H1 (cell line): ENCODE measurements at regions not wholly inside any gene's neighbourhood (a gene's known extent, or its start where the extent isn't known, plus 50 kb on each side); places are given as distances from the start of the nearest gene placed in this dataset.

Experiments
- ATF2 ChIP-seq: IDR thresholded peaks from 2 replicates; pipeline ENCODE4 v1.6.1; 2012; ENCODE audit warnings: low read length, inconsistent platforms
- CEBPB ChIP-seq: IDR thresholded peaks from 2 replicates; pipeline ENCODE4 v1.6.1; 2012; ENCODE audit warnings: low read depth, low read length
- CREB1 ChIP-seq: IDR thresholded peaks from 2 replicates; pipeline ENCODE4 v1.6.1; 2012; ENCODE audit warnings: inconsistent platforms
- EGR1 ChIP-seq: IDR thresholded peaks from 2 replicates; pipeline ENCODE4 v1.6.1; 2011; ENCODE audit warnings: low read depth, low read length, borderline replicate concordance
- EZH2 ChIP-seq: fragments of 200-600 bp; sonication (generic); IDR thresholded peaks from 2 replicates; pipeline ENCODE4 v1.7.1; 2012; ENCODE audit warnings: low read depth, mild to moderate bottlenecking, moderate library complexity, low read length, inconsistent platforms; ENCODE audit not compliant: severe bottlenecking
- NANOG ChIP-seq: IDR thresholded peaks from 2 replicates; pipeline ENCODE4 v1.6.1; 2011; ENCODE audit warnings: low read length, low read depth, mild to moderate bottlenecking, inconsistent platforms; ENCODE audit not compliant: insufficient read depth, poor library complexity, severe bottlenecking
- RFX5 ChIP-seq: IDR thresholded peaks from 2 replicates; pipeline ENCODE4 v1.6.1; 2011; ENCODE audit warnings: low read depth, low read length, improper control_type of control experiment, borderline replicate concordance
- SP1 ChIP-seq: IDR thresholded peaks from 2 replicates; pipeline ENCODE4 v1.6.1; 2011; ENCODE audit warnings: low read depth, low read length
- TEAD4 ChIP-seq: IDR thresholded peaks from 2 replicates; pipeline ENCODE4 v1.6.1; 2012; ENCODE audit warnings: low read depth, low read length, inconsistent platforms, mixed read lengths
- TF ChIP-seq, protein P1 (sequence below): fragments of 300-600 bp; sonication (generic); IDR thresholded peaks from 2 replicates; pipeline ENCODE4 v1.7.1; 2012; ENCODE audit warnings: low read length, moderate library complexity, mild to moderate bottlenecking, inconsistent platforms; ENCODE audit not compliant: insufficient replicate concordance
- TF ChIP-seq, protein P2 (sequence below): IDR thresholded peaks from 2 replicates; pipeline ENCODE4 v1.6.1; 2012; ENCODE audit warnings: inconsistent platforms

- TF ChIP-seq, protein P1, sequence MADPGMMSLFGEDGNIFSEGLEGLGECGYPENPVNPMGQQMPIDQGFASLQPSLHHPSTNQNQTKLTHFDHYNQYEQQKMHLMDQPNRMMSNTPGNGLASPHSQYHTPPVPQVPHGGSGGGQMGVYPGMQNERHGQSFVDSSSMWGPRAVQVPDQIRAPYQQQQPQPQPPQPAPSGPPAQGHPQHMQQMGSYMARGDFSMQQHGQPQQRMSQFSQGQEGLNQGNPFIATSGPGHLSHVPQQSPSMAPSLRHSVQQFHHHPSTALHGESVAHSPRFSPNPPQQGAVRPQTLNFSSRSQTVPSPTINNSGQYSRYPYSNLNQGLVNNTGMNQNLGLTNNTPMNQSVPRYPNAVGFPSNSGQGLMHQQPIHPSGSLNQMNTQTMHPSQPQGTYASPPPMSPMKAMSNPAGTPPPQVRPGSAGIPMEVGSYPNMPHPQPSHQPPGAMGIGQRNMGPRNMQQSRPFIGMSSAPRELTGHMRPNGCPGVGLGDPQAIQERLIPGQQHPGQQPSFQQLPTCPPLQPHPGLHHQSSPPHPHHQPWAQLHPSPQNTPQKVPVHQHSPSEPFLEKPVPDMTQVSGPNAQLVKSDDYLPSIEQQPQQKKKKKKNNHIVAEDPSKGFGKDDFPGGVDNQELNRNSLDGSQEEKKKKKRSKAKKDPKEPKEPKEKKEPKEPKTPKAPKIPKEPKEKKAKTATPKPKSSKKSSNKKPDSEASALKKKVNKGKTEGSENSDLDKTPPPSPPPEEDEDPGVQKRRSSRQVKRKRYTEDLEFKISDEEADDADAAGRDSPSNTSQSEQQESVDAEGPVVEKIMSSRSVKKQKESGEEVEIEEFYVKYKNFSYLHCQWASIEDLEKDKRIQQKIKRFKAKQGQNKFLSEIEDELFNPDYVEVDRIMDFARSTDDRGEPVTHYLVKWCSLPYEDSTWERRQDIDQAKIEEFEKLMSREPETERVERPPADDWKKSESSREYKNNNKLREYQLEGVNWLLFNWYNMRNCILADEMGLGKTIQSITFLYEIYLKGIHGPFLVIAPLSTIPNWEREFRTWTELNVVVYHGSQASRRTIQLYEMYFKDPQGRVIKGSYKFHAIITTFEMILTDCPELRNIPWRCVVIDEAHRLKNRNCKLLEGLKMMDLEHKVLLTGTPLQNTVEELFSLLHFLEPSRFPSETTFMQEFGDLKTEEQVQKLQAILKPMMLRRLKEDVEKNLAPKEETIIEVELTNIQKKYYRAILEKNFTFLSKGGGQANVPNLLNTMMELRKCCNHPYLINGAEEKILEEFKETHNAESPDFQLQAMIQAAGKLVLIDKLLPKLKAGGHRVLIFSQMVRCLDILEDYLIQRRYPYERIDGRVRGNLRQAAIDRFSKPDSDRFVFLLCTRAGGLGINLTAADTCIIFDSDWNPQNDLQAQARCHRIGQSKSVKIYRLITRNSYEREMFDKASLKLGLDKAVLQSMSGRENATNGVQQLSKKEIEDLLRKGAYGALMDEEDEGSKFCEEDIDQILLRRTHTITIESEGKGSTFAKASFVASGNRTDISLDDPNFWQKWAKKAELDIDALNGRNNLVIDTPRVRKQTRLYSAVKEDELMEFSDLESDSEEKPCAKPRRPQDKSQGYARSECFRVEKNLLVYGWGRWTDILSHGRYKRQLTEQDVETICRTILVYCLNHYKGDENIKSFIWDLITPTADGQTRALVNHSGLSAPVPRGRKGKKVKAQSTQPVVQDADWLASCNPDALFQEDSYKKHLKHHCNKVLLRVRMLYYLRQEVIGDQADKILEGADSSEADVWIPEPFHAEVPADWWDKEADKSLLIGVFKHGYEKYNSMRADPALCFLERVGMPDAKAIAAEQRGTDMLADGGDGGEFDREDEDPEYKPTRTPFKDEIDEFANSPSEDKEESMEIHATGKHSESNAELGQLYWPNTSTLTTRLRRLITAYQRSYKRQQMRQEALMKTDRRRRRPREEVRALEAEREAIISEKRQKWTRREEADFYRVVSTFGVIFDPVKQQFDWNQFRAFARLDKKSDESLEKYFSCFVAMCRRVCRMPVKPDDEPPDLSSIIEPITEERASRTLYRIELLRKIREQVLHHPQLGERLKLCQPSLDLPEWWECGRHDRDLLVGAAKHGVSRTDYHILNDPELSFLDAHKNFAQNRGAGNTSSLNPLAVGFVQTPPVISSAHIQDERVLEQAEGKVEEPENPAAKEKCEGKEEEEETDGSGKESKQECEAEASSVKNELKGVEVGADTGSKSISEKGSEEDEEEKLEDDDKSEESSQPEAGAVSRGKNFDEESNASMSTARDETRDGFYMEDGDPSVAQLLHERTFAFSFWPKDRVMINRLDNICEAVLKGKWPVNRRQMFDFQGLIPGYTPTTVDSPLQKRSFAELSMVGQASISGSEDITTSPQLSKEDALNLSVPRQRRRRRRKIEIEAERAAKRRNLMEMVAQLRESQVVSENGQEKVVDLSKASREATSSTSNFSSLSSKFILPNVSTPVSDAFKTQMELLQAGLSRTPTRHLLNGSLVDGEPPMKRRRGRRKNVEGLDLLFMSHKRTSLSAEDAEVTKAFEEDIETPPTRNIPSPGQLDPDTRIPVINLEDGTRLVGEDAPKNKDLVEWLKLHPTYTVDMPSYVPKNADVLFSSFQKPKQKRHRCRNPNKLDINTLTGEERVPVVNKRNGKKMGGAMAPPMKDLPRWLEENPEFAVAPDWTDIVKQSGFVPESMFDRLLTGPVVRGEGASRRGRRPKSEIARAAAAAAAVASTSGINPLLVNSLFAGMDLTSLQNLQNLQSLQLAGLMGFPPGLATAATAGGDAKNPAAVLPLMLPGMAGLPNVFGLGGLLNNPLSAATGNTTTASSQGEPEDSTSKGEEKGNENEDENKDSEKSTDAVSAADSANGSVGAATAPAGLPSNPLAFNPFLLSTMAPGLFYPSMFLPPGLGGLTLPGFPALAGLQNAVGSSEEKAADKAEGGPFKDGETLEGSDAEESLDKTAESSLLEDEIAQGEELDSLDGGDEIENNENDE, result no peak
- TF ChIP-seq, protein P2, sequence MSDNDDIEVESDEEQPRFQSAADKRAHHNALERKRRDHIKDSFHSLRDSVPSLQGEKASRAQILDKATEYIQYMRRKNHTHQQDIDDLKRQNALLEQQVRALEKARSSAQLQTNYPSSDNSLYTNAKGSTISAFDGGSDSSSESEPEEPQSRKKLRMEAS, result no peak
- TF ChIP-seq CREB1 (no peak), ATF2 (no peak), RFX5 (no peak), NANOG (no peak), SP1 (no peak), EZH2 (no peak), EGR1 (no peak), TEAD4 (no peak), CEBPB (no peak)
Observed at GRCh38 chr5:107021575-107021974, 649.2 kb downstream of the EFNA5 start (continued).
